ENCODE measurements at regions not wholly inside any gene's neighbourhood (a gene's known extent, or its start where the extent isn't known, plus 50 kb on each side); places are given as distances from the start of the nearest gene placed in this dataset.

GRCh38 chr7:68015122-68015977 is 1018.7 kb downstream of the TYW1 start:
- peak overlapping the region; percentile 51 for H3K27ac ChIP-seq
- no peak for TF ChIP-seq CTCF (conservative IDR thresholded peaks at IDR 0.05)

GRCh38 chr7:68015978-68016532 is 1019.4 kb downstream of the TYW1 start:
- TF ChIP-seq CTCF (conservative IDR thresholded peaks at IDR 0.05), result no peak
- H3K27ac ChIP-seq, result peak overlapping the region; percentile 51

- no peak for TF ChIP-seq CTCF (conservative IDR thresholded peaks at IDR 0.05)
- no peak overlapping the region for H3K27ac ChIP-seq
Measured at GRCh38 chr7:68020102-68020501, 1023.5 kb downstream of the TYW1 start.

- H3K27ac ChIP-seq, result no peak overlapping the region
- no peak for TF ChIP-seq CTCF (conservative IDR thresholded peaks at IDR 0.05)
Measured at GRCh38 chr7:68025369-68025768, 1028.7 kb downstream of the TYW1 start.

- no peak overlapping the region for H3K27ac ChIP-seq
- no peak for TF ChIP-seq CTCF (conservative IDR thresholded peaks at IDR 0.05)
Measured at GRCh38 chr7:68030530-68030929, 1033.9 kb downstream of the TYW1 start.

- no peak for TF ChIP-seq CTCF (conservative IDR thresholded peaks at IDR 0.05)
- no peak overlapping the region for H3K27ac ChIP-seq
Measured at GRCh38 chr7:68031180-68031943, 1034.7 kb downstream of the TYW1 start.

All from VCaP (cell line).